ENCODE measurements at regions not wholly inside any gene's neighbourhood (a gene's known extent, or its start where the extent isn't known, plus 50 kb on each side); places are given as distances from the start of the nearest gene placed in this dataset.

- TF ChIP-seq, protein P1, sequence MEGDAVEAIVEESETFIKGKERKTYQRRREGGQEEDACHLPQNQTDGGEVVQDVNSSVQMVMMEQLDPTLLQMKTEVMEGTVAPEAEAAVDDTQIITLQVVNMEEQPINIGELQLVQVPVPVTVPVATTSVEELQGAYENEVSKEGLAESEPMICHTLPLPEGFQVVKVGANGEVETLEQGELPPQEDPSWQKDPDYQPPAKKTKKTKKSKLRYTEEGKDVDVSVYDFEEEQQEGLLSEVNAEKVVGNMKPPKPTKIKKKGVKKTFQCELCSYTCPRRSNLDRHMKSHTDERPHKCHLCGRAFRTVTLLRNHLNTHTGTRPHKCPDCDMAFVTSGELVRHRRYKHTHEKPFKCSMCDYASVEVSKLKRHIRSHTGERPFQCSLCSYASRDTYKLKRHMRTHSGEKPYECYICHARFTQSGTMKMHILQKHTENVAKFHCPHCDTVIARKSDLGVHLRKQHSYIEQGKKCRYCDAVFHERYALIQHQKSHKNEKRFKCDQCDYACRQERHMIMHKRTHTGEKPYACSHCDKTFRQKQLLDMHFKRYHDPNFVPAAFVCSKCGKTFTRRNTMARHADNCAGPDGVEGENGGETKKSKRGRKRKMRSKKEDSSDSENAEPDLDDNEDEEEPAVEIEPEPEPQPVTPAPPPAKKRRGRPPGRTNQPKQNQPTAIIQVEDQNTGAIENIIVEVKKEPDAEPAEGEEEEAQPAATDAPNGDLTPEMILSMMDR (IDR thresholded peaks at IDR 0.05): no peak
- no peak for TF ChIP-seq POLR2AphosphoS5 (IDR thresholded peaks at IDR 0.05)
- TF ChIP-seq POLR2A (IDR thresholded peaks at IDR 0.05): no peak
These were observed 137.0 kb downstream of the YIPF5 start for GRCh38 chr5:144033486-144033885.
